ENCODE measurements at regions not wholly inside any gene's neighbourhood (a gene's known extent, or its start where the extent isn't known, plus 50 kb on each side); places are given as distances from the start of the nearest gene placed in this dataset.

DNA sequence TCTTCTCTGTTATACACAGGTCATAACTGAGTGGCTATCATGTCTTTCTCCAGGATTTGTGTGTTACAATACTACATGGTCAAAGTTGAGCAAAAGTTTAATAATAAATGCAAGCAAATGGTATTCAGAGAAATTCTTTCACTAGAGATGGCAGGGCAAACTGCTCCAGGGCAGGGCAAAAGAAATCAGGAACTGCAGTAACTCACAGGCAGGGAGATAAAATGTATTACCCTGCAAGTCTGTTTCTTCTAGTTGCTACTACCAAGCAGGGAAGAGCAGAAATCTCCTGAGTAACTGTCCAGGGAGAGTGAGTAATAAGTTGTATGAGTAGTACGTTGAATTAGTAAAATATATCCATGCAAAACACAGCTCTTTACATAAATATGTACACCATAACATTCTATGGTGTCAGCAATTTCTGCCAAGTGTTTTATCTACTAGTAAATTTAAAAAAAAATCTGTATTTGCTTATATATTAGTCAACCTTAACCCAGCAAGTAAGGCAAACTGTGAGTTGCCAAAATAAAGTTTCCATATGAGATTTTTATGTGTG is 404.1 kb downstream of the ZEB2 start:
- ATAC-seq = no peak
- TF ChIP-seq ZNF8 (CRISPR knock-in tag; IDR thresholded peaks at IDR 0.05) (no peak), ZNF70 (CRISPR knock-in tag; IDR thresholded peaks at IDR 0.05) (no peak), ARNTL (CRISPR knock-in tag; IDR thresholded peaks at IDR 0.05; ENCODE audit: borderline replicate concordance, low read depth) (no peak), ZNF565 (CRISPR knock-in tag; conservative IDR thresholded peaks at IDR 0.05; ENCODE audit: low read depth) (no peak), CSDC2 (CRISPR knock-in tag; IDR thresholded peaks at IDR 0.05) (no peak), TOX (CRISPR knock-in tag; IDR thresholded peaks at IDR 0.05; ENCODE audit: borderline replicate concordance) (no peak), SNAI2 (CRISPR knock-in tag; IDR thresholded peaks at IDR 0.05) (no peak), PPARA (CRISPR knock-in tag; IDR thresholded peaks at IDR 0.05; ENCODE audit: borderline replicate concordance) (no peak), BACH2 (CRISPR knock-in tag; IDR thresholded peaks at IDR 0.05; ENCODE audit: borderline replicate concordance) (no peak), ESRRG (CRISPR knock-in tag; IDR thresholded peaks at IDR 0.05) (no peak), ZFP3 (CRISPR knock-in tag; IDR thresholded peaks at IDR 0.05) (no peak), OSR1 (CRISPR knock-in tag; IDR thresholded peaks at IDR 0.05) (no peak), GLIS3 (CRISPR knock-in tag; IDR thresholded peaks at IDR 0.05) (no peak), ZFP30 (CRISPR knock-in tag; IDR thresholded peaks at IDR 0.05) (no peak), RARB (CRISPR knock-in tag; IDR thresholded peaks at IDR 0.05) (no peak)
- TF ChIP-seq, protein P1, sequence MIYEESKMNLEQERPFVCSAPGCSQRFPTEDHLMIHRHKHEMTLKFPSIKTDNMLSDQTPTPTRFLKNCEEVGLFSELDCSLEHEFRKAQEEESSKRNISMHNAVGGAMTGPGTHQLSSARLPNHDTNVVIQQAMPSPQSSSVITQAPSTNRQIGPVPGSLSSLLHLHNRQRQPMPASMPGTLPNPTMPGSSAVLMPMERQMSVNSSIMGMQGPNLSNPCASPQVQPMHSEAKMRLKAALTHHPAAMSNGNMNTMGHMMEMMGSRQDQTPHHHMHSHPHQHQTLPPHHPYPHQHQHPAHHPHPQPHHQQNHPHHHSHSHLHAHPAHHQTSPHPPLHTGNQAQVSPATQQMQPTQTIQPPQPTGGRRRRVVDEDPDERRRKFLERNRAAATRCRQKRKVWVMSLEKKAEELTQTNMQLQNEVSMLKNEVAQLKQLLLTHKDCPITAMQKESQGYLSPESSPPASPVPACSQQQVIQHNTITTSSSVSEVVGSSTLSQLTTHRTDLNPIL (CRISPR knock-in tag; IDR thresholded peaks at IDR 0.05; ENCODE audit: low read depth) = no peak
- TF ChIP-seq, protein P2, sequence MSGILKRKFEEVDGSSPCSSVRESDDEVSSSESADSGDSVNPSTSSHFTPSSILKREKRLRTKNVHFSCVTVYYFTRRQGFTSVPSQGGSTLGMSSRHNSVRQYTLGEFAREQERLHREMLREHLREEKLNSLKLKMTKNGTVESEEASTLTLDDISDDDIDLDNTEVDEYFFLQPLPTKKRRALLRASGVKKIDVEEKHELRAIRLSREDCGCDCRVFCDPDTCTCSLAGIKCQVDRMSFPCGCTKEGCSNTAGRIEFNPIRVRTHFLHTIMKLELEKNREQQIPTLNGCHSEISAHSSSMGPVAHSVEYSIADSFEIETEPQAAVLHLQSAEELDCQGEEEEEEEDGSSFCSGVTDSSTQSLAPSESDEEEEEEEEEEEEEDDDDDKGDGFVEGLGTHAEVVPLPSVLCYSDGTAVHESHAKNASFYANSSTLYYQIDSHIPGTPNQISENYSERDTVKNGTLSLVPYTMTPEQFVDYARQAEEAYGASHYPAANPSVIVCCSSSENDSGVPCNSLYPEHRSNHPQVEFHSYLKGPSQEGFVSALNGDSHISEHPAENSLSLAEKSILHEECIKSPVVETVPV (CRISPR knock-in tag; IDR thresholded peaks at IDR 0.05) = no peak
- TF ChIP-seq, protein P3, sequence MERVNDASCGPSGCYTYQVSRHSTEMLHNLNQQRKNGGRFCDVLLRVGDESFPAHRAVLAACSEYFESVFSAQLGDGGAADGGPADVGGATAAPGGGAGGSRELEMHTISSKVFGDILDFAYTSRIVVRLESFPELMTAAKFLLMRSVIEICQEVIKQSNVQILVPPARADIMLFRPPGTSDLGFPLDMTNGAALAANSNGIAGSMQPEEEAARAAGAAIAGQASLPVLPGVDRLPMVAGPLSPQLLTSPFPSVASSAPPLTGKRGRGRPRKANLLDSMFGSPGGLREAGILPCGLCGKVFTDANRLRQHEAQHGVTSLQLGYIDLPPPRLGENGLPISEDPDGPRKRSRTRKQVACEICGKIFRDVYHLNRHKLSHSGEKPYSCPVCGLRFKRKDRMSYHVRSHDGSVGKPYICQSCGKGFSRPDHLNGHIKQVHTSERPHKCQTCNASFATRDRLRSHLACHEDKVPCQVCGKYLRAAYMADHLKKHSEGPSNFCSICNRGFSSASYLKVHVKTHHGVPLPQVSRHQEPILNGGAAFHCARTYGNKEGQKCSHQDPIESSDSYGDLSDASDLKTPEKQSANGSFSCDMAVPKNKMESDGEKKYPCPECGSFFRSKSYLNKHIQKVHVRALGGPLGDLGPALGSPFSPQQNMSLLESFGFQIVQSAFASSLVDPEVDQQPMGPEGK (CRISPR knock-in tag; IDR thresholded peaks at IDR 0.05; ENCODE audit: borderline replicate concordance) = no peak
- TF ChIP-seq, protein P4, sequence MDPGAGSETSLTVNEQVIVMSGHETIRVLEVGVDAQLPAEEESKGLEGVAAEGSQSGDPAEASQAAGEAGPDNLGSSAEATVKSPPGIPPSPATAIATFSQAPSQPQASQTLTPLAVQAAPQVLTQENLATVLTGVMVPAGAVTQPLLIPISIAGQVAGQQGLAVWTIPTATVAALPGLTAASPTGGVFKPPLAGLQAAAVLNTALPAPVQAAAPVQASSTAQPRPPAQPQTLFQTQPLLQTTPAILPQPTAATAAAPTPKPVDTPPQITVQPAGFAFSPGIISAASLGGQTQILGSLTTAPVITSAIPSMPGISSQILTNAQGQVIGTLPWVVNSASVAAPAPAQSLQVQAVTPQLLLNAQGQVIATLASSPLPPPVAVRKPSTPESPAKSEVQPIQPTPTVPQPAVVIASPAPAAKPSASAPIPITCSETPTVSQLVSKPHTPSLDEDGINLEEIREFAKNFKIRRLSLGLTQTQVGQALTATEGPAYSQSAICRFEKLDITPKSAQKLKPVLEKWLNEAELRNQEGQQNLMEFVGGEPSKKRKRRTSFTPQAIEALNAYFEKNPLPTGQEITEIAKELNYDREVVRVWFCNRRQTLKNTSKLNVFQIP (CRISPR knock-in tag; IDR thresholded peaks at IDR 0.05; ENCODE audit: borderline replicate concordance, low read depth) = no peak
- TF ChIP-seq, protein P5, sequence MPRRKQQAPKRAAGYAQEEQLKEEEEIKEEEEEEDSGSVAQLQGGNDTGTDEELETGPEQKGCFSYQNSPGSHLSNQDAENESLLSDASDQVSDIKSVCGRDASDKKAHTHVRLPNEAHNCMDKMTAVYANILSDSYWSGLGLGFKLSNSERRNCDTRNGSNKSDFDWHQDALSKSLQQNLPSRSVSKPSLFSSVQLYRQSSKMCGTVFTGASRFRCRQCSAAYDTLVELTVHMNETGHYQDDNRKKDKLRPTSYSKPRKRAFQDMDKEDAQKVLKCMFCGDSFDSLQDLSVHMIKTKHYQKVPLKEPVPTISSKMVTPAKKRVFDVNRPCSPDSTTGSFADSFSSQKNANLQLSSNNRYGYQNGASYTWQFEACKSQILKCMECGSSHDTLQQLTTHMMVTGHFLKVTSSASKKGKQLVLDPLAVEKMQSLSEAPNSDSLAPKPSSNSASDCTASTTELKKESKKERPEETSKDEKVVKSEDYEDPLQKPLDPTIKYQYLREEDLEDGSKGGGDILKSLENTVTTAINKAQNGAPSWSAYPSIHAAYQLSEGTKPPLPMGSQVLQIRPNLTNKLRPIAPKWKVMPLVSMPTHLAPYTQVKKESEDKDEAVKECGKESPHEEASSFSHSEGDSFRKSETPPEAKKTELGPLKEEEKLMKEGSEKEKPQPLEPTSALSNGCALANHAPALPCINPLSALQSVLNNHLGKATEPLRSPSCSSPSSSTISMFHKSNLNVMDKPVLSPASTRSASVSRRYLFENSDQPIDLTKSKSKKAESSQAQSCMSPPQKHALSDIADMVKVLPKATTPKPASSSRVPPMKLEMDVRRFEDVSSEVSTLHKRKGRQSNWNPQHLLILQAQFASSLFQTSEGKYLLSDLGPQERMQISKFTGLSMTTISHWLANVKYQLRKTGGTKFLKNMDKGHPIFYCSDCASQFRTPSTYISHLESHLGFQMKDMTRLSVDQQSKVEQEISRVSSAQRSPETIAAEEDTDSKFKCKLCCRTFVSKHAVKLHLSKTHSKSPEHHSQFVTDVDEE (CRISPR knock-in tag; IDR thresholded peaks at IDR 0.05) = no peak

DNA sequence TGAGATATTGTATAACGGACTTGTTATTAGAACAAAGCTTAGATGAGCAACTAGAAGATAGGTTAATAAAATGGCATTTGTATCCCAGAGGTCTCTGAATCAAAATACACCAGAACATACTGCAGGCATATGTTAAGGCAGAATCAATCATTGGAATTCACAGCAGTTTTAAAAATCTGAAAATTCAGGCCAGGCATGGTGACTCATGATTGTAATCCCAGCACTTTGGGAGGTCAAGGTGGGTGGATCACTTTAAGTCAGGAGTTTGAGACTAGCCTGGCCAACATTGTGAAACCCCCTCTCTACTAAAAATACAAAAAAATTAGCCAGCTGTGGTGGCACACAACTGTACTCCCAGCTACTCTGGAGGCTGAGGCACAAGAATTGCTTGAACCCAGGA is 405.2 kb downstream of the ZEB2 start:
- ATAC-seq = no peak
- TF ChIP-seq, protein P3 (CRISPR knock-in tag; IDR thresholded peaks at IDR 0.05; ENCODE audit: borderline replicate concordance) = no peak
- TF ChIP-seq GLIS3 (CRISPR knock-in tag; IDR thresholded peaks at IDR 0.05) (no peak), ZNF70 (CRISPR knock-in tag; IDR thresholded peaks at IDR 0.05) (no peak), ARNTL (CRISPR knock-in tag; IDR thresholded peaks at IDR 0.05; ENCODE audit: borderline replicate concordance, low read depth) (no peak), ZNF8 (CRISPR knock-in tag; IDR thresholded peaks at IDR 0.05) (no peak), ZC3H10 (CRISPR knock-in tag; IDR thresholded peaks at IDR 0.05) (no peak), CSDC2 (CRISPR knock-in tag; IDR thresholded peaks at IDR 0.05) (no peak), TOX (CRISPR knock-in tag; IDR thresholded peaks at IDR 0.05; ENCODE audit: borderline replicate concordance) (no peak), ZFP30 (CRISPR knock-in tag; IDR thresholded peaks at IDR 0.05) (no peak), SNAI2 (CRISPR knock-in tag; IDR thresholded peaks at IDR 0.05) (no peak), ESRRG (CRISPR knock-in tag; IDR thresholded peaks at IDR 0.05) (no peak)
- TF ChIP-seq, protein P5 (CRISPR knock-in tag; IDR thresholded peaks at IDR 0.05) = no peak
- TF ChIP-seq, protein P4 (CRISPR knock-in tag; IDR thresholded peaks at IDR 0.05; ENCODE audit: borderline replicate concordance, low read depth) = no peak
